Activated CD8-positive, alpha-beta memory T cell treated with anti-CD3 and anti-CD28 coated beads, Interleukin-2, amount 50 U/mL, for 4 hours (primary cell): ENCODE measurements at regions not wholly inside any gene's neighbourhood (a gene's known extent, or its start where the extent isn't known, plus 50 kb on each side); places are given as distances from the start of the nearest gene placed in this dataset.
A peak's percentile ranks its signal among the peaks of the same experiment; 100 is the strongest.

Experiments
- DNase-seq: peaks from one replicate; pipeline ENCODE4 v3.0.0-alpha.2; 2020

DNA sequence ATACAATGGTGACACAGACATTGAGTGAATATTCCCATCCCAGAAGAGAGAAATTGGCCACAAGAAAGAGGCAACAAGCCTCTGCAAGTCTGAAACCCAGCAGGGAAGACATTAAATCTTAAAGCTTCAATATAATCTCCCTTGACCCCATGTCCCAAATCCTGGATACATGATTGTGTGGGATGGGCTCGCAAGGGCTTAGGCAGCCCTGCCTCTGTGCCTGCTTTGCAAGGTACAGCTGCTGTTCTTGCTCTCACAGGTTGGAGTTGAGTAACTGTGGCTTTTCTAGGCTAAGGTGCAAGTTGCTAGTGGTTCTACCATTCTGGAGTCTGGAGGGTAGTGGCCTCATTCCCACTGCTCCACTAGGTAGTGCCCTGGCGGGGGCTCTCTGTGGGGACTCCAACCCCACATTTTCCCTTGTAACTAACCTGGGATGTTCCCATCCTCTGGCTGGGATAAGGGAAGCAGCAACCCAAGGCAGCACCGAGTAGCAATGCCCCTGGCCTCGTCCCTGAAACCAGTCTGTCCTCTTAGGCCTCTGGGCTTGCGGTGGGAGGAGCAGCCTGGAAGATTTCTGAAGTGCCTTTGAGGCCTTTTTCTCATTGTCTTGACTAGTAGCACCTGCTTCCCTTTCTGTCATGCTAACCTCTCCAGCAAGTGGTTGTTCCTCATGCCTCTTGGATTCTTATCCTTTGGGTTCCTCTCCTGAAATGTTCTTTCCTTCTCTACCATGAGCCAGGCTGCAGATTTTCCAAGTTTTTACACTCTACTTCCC is 90.0 kb downstream of the FAM174B start:
- DNase-seq = no peak

DNA sequence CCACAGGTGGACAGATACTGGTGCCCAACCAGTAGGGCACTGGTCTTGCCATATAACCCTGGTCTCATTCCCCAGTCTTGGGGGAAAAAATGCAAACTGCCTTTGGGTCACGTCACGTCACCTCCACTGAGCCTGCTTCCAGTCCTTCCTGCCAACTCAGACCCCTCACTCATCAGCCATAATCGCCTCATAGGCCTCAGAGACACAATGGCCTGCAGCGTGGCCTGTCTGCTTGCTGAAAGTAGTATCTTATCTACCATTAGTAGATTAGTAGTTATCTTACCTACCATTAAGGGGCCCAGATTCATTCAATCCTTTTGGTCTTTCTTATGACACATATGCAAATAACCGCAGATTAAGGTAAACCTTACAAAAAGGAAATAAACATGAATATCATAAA is 93.8 kb downstream of the FAM174B start:
- DNase-seq = no peak

DNA sequence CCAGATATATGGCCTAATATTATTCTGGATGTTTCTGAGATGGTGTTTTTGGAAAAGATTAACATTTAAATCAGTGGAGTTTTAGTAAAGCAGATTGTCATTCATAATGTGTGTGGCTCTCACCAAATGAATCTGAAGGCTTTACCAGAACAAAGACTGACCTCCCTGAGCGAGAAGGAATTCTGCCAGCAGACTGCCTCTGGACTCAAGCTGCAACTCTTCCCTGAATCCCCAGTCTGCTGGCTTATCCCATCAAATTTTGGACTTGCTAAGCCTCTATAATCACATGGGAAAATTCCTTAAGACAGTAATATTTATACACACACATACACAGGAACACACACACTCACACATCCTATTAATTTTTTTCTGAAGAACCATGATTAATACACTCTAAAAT is 102.3 kb downstream of the FAM174B start:
- DNase-seq = no peak

DNA sequence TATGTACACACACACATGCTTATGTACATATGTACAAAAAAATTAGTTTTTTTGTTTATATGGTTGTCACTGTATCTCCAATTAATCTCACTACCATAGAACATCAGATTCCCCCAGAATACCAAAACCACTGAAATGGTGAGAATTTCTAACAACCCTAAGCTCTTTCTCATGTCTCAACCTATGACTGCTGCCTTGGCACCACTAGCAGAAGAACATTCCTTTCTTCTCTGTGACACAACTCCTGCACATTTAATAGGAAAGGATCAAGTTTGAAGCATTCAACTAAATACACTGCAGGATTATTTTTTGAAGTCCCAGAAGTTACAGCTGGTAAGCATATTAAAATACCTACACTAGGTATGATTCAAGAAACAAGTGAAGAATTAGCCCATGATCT is 109.6 kb downstream of the FAM174B start:
- no peak for DNase-seq

DNA sequence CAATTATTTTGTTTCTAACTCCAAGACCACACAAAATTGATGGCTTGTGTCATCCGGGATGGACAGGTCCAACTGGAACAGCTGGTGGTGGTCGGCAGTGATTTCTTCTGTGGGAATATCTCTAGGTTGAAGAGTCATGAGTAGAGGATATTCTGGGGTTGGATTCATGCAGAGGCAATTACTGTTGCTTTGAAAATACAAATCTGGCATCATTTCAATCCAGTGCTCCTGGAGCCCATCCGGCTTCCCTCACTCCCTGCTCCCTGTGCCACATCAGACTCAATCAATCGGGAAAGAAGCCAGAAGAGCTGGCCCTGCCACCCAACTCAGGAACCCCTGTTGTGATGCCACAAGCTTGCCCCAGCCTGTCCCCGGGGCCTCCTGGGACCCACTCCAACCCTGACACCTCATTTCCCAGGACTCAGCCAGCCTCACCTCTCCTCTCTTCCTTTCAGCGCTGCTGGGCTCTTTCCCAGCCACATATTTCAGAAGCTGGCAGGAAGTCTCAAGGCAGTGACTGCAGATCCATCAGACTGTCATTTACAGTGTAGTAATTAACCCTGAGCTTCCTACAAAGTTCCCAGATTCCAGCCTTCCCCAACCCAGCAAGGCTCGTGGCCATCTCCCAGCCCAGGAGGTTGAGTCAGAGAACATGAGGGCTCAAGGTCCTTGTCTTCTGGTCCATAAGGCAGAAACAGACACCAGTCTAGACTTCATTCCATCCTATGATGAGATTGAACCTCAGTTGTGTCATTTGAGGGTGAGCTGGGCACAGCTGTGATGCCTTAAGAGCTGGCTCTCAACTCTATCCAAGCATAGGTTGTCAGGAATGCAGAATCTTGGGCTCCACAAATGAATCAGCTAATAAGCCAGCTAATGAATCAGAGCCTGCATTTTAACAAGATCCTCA is 114.0 kb downstream of the FAM174B start:
- DNase-seq = no peak

DNA sequence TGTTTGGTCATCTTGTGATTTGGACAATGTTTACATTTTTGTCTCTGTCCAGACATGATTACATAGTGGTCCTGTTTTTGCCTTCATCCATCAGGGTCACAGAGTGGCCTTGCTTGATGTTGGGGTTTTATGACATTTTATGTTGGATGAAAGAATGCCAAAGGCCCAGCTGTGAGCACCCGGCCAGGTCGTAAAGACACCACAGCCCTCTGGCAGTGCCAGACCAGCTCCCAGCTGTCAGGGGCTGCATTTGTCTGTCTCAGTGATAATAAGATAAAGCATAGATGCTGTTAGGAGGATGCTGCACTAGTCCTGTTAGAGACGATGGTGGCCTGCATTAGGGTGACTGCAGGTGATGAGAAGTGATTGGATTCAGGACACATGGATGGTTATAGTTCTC is 117.5 kb downstream of the FAM174B start:
- DNase-seq = no peak

DNA sequence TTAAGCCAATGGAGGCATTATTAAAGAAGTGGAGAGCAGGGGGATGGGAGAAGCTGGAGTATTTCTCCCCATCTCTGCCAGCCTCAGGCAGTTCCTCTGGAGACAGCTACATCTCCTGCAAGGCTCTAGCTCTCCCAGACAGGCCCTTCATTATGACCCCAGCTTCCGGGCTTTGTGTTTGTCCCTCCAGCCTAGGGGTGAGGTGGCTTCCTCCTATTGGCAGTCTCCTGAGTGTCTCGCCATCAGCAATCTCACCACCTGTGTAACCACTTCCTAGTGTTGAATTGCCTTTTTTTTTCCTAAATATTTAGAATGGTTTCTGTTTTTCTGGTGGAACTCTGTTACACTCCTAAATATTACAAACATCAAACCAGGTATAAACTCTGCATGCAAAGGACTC is 122.3 kb downstream of the FAM174B start:
- no peak for DNase-seq

DNA sequence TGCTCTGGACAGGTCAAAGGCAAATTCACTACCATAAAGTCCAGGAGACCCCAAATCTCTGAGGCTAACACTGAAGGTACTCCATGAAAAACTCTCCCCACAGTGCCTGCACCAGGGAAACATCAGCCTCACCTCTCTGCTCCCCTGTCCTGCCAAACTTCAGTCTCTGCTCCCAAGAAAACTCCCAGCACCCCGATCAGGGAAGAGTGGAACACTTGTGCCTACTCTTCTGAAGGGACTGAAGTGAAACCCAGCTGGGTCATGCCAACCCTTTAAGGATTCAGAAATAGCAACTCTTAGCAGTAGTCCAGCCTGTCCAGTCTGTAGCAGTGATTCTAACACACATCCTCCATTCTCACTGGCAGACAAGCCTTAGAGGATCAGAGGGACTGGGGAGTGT is 124.2 kb downstream of the FAM174B start:
- DNase-seq = no peak

DNA sequence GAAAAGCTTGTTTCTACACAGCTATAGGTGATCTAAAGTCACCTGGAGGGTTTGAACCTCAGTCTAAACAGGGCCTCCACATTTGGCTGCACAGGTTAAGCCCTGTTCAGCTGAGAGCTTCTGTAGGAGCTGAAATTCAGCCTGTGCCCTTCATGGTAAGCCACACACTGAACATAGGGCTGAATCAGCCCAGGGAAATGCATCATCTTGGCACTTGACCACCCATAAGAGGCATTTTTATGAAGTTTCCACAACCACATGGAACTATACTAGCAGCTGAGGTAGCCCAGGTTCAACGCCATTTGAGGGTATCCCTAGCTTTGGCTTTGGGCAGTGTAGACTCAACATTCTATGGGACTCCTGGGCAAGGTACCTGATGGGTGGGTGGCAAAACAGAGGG is 126.8 kb downstream of the FAM174B start:
- no peak for DNase-seq

DNA sequence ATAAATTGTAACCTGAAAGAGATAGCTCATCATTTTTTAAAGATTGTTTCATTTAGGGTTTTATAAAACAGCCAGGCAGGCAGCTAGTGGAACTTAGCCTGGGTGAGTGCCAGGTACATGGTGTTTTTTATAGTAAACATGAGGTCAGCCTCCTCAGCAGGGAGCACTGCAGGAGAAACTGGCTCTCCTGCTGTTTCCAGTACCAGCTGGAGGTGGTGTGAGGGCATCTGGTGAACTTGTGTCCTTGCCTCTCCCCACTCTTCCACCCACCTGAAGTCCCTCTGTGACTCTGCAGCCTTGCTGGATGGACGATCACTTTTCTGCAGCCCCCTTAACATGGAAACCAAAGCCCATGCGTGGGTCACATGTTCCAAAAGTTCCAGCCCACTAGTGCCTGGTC is 128.4 kb downstream of the FAM174B start:
- no peak for DNase-seq

DNA sequence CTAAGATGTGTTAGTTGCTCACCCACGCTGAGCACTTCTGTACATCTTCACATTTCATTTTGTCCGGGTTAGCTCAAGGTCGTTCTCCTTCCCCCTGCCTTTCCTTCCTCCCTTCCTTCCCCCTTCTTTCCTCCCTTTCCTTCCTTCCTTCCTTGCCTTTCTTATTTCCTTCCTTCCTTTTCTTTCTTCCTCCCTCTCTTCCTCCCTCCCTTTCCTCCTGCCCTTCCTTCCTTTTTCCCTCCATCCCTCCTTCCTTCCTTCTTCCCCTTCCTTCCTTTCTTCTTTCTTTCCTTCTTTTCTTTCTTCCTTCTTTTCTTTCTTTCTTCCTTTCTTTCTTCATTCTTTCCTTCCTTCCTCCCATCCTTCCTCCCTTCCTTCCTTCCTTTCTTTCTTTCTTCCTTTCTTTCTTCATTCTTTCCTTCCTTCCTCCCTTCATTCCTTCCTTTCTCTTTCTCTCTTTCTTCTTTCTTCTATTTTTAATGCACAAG is 129.8 kb downstream of the FAM174B start:
- DNase-seq = no peak

DNA sequence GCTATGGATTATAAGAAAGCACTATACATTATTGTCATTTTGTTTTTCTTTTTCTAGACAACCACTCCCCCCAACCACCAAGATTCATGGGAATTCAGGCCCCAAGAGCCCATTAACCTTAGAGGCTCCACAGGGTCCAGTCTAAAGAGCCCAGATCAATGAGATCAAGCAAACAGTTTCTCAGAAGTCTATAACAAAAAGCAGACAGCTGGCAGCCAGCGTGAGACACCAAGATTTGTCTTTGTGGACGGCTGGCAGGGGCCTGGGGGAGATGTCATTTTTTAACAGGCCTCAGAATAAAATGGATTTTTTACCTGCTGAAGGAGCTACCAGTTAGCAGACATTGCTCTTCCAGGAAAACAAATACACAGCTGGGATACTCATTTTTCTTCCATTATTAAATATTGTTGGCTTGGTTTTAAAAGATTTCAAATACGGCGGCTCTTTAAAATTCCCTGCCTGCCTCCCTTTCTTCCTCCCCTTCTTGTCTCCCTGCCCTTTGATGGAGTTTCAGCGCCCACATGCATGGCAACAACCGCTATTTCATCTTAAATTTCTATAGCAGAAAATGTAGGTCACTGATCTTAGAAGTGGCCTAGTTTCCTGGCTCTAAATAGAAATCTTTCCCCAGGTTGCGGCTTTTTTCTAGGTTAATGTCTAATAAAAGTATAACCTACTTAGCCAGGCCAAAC is 130.6 kb downstream of the FAM174B start:
- no peak for DNase-seq

DNA sequence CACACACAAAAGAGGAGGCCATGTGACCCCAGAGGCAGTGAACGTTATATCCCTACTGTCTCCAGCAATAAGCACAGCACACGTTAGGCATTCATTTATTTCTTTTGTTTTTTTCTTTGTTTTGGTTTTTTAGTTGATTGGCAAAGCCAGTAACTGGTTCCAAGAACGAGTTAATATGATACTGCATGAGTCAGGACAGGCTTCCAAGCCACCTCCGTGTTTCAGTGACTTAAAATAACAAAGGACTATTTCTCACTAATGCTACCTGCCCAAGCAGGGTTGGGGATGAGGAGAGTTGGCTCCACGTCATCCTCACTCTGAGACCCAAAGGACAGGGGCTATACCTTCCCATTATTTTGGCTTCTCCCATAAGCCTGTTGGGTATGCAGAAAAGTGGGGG is 130.5 kb downstream of the ST8SIA2 start:
- no peak for DNase-seq

DNA sequence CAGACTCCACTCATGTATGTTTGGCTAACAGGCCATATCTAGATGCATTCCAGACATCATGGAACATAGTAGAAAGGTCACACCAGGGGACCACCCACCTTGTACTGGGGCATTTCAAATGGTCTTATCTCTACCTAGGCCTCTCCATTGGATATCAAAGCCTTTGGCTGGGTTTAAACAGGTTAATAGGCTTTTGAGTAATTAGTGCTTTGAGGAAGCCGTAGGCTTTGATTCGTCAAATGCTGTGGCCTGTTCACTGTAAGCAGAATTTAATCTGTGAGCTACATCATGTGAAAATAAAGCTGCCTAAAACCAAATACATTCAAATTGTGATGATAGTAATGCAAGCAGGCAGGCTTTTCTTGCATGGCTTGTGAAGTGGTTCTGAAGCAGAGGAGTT is 129.5 kb downstream of the ST8SIA2 start:
- DNase-seq = no peak

DNA sequence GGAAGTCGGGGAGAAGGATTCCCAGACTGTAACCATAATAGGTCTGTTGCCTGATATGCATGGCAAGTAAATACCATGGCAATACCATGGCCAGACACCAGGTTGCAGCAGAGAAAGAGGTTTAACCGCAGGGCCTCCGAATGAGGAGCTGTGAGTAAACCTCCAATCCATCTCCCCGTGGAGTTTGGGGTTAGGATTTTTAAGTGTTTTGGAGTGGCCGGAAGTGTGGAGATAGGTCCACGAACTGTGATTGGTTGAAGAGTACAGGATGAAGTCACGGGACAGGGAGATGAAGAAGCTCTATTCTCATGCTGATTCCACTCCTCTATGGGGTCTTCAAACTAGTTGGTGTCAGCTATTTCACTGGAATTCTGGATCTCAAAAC is 127.9 kb downstream of the ST8SIA2 start:
- peak; percentile 21 for DNase-seq

DNA sequence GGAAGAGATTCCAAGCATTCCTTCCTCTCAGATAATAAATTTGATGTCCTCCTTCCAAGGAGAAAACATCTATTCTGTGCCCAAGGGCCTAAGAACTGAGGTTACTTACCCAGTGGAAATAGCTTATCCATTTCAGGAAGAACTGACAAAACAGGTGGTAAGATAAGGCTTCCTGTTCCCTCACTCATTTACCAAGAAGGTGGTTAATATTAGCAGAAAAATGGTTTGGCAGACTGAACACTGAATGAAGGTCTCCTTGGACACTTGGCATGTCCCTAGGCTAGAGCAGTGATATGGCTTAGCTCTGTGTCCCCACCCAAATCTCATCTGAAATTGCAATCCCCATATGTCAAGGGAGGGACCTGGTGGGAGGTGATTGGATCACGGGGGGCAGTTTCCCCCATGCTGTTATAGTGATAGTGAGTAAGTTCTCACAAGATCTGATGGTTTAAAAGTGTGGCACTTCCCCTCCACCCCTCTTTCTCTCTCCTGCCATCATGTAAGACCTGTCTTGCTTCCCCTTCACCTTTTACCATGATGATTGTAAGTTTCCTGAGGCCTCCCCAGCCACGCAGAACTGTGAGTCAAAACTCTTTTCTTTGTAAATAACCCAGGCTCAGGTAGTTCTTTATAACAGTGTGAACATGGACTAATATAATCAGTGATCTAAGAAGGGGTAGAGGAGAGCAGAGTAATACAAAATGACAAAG is 127.4 kb downstream of the ST8SIA2 start:
- DNase-seq = no peak

DNA sequence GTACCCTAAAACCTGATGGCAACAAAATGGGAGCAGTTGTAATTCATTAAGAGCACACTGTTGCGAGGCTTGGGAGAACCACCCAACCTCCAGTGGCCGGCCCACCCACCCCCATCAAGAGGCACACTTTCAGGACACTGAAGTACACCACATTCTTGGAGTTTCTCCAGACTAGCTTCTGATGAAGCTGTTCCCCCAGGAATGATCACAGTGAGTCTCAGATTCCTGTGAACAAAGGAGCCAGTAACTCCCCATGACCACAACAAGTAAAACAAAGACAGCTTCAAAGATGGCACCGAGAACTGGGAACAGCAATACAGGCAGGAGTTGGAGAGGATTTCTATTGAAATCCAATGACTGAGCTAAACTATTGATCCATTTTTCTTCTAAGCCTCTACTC is 126.0 kb downstream of the ST8SIA2 start:
- DNase-seq = no peak
